ENCODE measurements at regions not wholly inside any gene's neighbourhood (a gene's known extent, or its start where the extent isn't known, plus 50 kb on each side); places are given as distances from the start of the nearest gene placed in this dataset.

DNA sequence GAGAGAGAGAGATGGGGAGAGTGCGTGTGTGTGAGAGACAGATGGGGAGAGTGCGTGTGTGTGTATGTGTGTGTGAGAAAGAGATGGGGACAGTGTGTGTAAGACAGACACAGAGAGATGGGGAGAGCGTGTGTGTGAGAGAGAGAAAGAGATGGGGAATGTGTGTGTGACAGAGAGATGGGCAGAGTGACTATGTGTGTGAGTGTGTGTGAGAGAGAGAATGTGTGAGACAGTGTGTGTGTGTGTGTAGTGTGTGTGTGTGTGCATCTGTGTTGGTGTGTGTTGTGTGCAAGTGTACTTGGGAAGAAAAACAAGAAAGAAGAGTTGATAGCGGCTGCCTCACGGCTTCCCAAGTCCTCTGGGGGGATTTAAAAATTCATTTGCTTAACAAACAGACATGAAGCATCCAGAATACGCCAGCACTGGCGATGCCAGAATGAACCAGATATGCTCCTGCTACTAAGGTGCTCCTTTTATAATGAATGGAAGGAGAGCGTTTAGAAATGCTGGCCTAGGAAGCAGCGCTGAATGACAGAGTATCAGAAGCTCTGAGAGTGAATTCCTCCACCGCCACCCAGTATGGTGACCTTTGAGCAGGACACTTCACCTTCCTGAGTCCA, 186.1 kb upstream of the TSC22D2 start:
- TF ChIP-seq, protein P1, sequence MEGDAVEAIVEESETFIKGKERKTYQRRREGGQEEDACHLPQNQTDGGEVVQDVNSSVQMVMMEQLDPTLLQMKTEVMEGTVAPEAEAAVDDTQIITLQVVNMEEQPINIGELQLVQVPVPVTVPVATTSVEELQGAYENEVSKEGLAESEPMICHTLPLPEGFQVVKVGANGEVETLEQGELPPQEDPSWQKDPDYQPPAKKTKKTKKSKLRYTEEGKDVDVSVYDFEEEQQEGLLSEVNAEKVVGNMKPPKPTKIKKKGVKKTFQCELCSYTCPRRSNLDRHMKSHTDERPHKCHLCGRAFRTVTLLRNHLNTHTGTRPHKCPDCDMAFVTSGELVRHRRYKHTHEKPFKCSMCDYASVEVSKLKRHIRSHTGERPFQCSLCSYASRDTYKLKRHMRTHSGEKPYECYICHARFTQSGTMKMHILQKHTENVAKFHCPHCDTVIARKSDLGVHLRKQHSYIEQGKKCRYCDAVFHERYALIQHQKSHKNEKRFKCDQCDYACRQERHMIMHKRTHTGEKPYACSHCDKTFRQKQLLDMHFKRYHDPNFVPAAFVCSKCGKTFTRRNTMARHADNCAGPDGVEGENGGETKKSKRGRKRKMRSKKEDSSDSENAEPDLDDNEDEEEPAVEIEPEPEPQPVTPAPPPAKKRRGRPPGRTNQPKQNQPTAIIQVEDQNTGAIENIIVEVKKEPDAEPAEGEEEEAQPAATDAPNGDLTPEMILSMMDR (IDR thresholded peaks at IDR 0.05), result no peak
- TF ChIP-seq POLR2A (IDR thresholded peaks at IDR 0.05) (no peak), POLR2AphosphoS5 (IDR thresholded peaks at IDR 0.05) (no peak), EP300 (IDR thresholded peaks at IDR 0.05) (no peak)
